Stimulated activated CD8-positive, alpha-beta memory T cell treated with anti-CD3 and anti-CD28 coated beads, Interleukin-7, amount 100 ng/mL, for 48 hours (primary cell): ENCODE measurements at regions not wholly inside any gene's neighbourhood (a gene's known extent, or its start where the extent isn't known, plus 50 kb on each side); places are given as distances from the start of the nearest gene placed in this dataset.

ENCODE experiments used
- DNase-seq, 2 donors: peaks; one replicate each; pipeline ENCODE4 v3.0.0-alpha.2; 2020; ENCODE audit warnings: low read depth in 1 of 2; ENCODE audit errors: extremely low read depth in 1 of 2

DNA sequence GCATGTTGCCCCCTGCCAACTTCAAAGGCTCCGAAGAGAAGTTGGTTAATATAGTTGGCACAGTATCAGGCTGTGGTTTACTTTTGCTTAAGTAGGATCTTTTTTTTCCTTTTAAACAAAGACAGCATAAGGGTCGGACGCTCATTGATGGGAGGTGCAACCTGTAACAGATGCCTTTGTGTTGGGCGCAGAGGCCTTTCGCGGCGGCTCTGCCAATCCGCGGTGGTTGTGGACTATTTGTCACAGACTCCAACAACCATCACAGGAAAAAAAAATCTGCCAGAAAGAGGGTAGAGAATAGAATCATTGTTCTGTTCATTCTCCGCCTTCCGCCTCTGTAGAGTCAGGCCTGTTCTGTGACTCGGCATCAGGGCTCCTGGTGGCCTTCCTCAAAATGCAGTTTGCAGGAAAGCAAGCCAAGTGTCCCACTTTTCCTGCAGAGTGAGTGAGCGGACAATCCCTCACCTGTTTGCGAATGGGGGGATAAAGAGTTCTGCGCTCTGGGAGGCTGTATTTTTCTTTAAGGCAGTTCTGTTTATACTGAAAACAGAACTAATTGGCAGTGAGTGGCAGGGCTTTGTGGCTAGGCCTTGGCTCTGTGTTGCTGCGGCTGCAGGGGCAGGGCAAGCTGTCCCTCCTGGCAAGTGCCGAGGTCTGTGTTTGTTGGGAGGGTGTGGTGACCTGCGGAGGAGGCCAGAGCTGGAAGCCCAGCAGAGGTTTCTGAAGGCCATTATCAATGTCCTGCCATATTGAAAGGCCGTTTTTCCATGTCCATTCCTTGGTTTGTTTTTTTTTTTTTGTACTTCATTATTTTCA lies 83.0 kb upstream of the PIWIL1 start:
- no peak for DNase-seq

DNA sequence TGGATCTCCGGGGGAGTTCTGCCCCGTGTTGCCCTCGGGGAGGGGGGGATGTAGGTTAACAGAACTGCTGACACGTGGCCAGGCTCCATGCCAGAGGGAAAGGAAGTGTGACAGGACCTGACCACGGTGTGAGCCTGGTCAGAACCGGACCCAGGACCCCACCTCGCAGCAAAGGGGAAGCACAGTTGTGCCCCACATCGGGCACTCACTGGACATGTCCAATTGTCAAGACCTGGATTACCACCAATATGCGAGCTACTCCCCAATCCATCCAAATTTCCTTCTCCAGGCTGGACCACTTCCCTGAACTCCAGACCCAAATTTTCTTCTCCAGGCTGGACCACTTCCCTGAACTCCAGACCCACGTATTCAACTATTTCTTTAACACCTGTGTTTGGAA lies 78.8 kb upstream of the PIWIL1 start:
- DNase-seq = no peak

DNA sequence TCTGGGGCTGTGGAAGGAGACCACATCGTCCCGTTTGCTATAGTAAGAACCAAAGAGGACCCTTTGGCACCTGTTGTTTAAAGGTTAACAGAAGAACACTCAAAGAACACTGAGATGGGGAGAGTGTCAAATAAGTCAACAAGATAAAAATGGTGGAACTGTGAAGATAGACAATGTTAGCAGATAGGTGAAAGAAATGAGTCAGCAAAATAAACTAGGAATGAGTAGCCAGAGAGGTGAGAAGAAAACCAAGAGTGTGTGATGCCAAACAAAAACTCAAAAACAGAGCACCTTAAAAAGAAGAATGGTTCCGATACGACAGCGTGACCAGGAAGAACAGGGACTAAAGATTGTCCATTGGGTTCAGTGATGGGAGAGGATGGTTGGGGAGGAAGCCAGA lies 74.7 kb upstream of the PIWIL1 start:
- no peak for DNase-seq

DNA sequence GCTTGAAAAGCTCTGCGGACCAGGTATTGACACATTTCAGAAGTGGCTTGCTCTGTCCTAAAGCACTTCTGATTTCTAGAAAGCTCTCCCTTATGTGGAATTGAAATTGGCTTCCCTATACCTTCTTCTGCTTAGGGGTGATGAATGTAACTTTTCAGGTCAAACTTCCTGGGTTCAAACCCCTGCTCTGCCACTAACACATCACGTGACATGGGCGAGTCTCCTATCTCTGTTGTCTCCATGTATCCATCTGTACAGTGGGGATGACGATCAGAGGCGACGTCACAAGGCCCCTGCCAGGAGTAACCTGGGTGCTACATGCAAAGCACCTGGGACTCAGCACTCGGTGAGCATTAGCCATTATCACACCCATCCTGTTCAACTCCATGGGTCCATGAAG lies 73.7 kb upstream of the PIWIL1 start:
- no peak for DNase-seq

DNA sequence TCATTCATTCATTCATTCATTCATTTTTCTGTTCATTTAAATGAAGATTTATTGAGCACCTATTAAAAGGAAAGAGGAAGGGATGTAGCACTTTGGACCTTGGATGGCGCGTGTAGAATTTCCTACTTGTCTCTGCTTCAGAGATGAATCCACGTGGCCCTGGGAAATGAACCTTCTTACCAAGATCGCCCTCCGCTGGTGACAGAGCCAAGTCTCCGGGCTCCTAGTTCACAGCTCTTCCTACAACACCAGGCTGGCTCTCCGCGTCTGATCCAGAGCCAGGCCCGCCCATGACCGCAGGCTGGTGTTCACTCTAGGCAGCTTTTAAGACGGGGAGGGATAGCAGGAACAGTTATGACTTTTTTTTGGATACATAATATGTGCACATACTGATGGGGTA lies 70.9 kb upstream of the PIWIL1 start:
- no peak for DNase-seq

DNA sequence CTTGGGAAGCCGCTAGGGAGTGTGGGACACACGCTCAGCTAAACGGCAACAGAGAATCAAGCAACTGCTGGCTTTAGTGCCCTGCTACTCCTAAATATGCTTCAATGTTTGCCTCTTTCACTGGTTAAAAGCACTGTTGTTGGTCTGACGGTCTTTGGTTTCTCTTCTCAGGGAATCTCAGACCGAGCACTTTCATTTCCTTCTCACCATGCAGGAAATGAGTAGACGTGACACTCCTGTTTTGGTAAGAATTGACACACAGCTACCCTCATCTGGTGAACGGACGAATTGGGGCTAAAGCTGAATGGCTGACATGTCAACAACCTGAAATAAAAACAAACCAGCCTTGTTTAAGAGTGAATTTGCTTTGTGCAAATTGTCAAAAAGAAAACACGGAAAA lies 57.5 kb upstream of the PIWIL1 start:
- no peak for DNase-seq

DNA sequence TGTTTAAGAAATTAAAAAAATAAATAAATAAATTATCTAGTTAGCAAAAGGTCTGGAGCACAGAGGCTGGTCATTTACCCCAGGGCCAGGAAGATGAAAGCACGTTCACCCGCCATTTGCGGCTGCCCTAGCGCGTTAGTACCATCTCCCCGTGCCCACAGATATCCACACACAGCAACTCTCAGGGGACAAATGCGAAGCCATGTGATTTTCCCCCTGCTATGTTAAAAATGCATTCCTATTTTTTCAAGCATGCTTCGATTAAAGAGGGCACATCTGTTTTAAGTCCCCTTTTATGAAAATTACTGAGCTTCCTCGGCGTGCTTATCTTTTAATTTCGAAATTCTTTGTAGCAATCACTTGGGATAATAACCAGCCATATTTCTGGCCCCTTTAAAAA lies 56.9 kb upstream of the PIWIL1 start:
- DNase-seq = no peak

DNA sequence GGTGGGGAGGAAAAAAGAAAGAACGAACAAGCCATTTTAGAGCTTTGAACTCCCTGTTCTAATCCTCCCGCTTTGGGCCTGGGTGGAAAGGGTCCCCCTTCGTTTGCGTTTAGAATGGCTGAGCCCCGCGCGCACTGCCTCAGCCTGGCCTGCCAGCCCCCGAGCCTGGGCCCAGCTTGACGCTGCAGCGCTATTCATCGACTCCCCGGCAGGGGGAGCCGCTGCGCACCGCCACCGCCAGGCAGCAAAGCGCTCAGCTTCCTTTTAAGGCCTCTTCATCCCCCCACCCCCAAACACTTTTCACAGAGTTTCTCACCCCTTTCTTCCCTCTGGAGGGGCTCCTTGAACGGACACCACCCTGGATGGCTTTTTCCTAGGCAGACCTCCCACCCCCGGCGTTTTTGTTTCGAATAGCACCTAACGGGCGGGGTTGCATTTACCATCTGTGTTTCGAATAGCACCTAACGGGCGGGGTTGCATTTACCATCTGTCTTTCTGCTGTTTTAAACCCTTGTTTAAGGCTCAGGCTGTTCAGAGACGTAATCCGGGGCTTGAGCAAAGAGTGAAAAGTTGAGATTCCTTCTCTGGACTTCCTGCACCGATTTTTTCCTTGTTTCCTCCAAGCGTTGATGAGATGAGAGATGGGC lies 56.4 kb upstream of the PIWIL1 start:
- peak in 1 of 2 donors; percentile 16 for DNase-seq

DNA sequence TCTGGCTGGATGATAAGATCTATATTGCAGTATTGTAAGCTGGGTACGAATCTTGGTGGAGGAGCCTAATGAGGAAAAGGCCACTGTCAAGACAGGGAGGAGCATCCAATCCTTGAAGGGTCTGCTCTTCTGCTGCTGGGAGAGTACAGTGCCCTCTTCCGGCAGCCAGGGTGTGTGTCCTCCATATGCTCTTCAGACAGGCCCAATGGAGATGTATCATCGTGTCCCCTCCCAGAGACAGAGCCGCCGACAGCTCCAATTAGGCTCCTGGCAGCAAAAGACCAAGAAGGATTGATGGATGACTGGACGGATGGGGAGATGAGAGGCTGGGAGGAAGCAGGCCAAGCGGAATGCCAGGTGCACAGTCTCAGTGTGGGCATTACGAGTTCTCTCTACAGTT lies 51.6 kb upstream of the PIWIL1 start:
- no peak for DNase-seq

DNA sequence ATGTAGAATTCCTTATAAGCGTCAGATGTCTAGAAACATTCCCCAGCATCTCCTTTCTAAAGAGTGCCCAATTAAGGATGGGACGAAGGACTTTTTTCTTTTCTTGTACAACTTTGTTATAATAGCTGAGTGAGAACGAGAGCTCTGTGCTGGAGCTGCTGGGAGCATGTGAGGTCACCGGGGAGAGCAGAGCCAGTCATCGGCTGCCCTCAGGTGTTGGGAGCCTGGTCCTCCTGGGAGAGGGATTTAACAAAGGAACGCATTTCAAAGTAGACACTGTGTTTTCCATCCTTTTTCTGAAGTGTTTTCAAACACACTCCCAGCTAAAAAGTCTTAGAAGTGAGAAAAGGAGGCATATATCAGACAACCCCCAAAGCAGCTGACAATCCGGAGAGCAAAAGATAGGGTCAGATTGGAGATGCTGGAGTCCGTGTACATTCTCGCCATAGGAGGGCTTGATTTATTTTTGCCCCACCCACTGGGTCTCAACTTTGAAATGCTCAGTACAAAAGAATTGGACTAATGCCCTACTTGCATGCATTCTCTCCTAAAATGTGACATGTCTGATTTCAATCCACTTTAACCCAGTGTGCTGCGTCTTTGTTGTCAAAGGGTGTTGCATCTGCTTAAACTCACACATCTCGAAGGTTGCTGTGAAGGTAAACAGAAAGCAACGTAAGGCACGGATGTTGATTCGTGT lies 50.8 kb upstream of the PIWIL1 start:
- DNase-seq = no peak
